ENCODE measurements at regions not wholly inside any gene's neighbourhood (a gene's known extent, or its start where the extent isn't known, plus 50 kb on each side); places are given as distances from the start of the nearest gene placed in this dataset.

DNA sequence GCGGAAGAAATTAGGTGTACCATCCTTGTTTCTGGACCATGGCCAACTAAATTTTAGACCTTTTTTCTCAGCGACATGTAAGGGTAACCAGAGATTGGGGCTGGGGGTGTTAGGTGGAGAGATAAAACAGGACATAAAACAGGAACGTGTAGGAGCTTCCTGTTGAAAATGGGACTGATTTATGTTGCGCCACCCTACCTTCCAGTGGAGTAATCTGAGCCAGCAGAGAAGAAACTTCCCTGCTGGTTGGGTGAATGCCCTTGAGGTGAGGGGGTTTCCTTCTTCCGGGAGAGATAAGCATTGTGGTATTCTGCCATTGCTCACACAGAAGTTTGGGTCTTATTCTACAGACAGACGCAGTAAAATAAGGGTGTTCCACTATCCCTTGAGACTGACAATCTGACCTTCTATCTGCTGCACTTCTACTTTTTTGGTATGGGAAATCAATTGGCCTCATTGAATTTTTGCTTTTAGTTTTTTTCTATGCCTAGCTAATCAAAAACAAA lies 417.6 kb downstream of the PCNX1 start:
- Histone ChIP-seq H3K4me3 (no peak overlapping the region), H3K27ac (no peak overlapping the region), H3K27me3 (replicated peaks; ENCODE audit: insufficient read depth) (no peaks in the 10 kb centered on the region), H3K9me3 (no peaks in the 10 kb centered on the region), H3K36me3 (no peaks in the 10 kb centered on the region), H3K4me1 (replicated peaks) (no peaks in the 10 kb centered on the region)
- intact Hi-C loops (cut with DNase I), result loop anchor here (5.0 to 10.0 kb wide), 4 partner anchors 32 to 362 kb away; no protein-coding TSS in a partner anchor
- WGBS, result 63% methylated on average over 6 of the region's 6 CpGs
- no peak for DNase-seq (ENCODE audit: low spot score)
- TF ChIP-seq POLR2A (IDR thresholded peaks at IDR 0.05), result no peak
- TF ChIP-seq, protein P1, sequence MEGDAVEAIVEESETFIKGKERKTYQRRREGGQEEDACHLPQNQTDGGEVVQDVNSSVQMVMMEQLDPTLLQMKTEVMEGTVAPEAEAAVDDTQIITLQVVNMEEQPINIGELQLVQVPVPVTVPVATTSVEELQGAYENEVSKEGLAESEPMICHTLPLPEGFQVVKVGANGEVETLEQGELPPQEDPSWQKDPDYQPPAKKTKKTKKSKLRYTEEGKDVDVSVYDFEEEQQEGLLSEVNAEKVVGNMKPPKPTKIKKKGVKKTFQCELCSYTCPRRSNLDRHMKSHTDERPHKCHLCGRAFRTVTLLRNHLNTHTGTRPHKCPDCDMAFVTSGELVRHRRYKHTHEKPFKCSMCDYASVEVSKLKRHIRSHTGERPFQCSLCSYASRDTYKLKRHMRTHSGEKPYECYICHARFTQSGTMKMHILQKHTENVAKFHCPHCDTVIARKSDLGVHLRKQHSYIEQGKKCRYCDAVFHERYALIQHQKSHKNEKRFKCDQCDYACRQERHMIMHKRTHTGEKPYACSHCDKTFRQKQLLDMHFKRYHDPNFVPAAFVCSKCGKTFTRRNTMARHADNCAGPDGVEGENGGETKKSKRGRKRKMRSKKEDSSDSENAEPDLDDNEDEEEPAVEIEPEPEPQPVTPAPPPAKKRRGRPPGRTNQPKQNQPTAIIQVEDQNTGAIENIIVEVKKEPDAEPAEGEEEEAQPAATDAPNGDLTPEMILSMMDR (IDR thresholded peaks at IDR 0.05), result no peak
- TF ChIP-seq POLR2AphosphoS5 (IDR thresholded peaks at IDR 0.05), result no peak

DNA sequence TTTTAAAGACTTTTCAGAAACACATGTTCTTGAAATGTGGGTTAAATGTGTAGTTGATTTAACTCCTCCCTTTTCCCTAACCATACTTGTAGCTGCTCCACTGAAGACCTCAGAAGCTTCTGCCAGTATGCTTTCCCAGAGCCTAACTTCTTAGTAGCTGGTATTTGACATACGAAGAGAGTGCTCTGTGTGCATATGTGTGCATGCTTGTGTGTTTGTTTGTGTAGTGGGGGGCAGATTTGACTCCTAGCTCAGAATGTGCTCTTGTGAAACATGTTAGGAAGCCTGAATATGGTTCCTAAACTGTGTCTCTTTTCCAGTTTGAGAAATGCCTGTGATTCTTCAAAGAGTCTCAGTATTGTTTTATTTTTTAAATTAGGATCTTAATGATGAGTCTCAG lies 420.4 kb downstream of the PCNX1 start:
- intact Hi-C loops (cut with DNase I), result loop anchor here (10.0 kb wide), 1 partner anchor 257 kb away; no protein-coding TSS in a partner anchor
- WGBS, result 72% methylated on average over 1 of the region's 1 CpG
- TF ChIP-seq POLR2AphosphoS5 (IDR thresholded peaks at IDR 0.05), result no peak
- TF ChIP-seq, protein P1 (IDR thresholded peaks at IDR 0.05), result no peak
- TF ChIP-seq POLR2A (IDR thresholded peaks at IDR 0.05), result no peak
- no peaks in the 10 kb centered on the region for H3K9me3 ChIP-seq
- no peaks in the 10 kb centered on the region for H3K36me3 ChIP-seq
- H3K27me3 ChIP-seq (replicated peaks; ENCODE audit: insufficient read depth), result no peaks in the 10 kb centered on the region
- H3K27ac ChIP-seq, result no peak overlapping the region
- H3K4me3 ChIP-seq, result no peak overlapping the region
- no peak for DNase-seq (ENCODE audit: low spot score)
- H3K4me1 ChIP-seq (replicated peaks), result no peaks in the 10 kb centered on the region

DNA sequence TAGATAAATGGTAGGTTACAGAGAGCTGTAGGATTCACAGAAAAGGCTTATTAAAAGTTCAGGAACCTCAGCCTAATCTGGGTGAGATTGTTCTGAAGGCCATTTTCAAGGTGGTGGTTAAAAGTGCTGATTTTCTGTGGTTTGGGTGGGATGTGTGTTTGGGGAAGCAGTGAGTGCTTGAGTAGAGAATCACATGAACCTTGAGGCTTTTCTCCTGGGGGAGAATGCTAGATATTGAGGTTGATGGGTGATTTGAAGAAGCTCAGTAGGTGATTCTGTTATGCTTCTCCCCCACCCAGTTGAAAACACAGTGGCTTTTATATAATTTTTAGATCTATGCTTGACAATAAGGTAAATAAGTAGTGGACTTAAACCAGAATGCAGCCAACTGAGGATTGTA lies 420.9 kb downstream of the PCNX1 start:
- H3K36me3 ChIP-seq, result no peaks in the 10 kb centered on the region
- no peak for TF ChIP-seq POLR2A (IDR thresholded peaks at IDR 0.05)
- TF ChIP-seq, protein P1 (IDR thresholded peaks at IDR 0.05), result no peak
- no peak for TF ChIP-seq POLR2AphosphoS5 (IDR thresholded peaks at IDR 0.05)

DNA sequence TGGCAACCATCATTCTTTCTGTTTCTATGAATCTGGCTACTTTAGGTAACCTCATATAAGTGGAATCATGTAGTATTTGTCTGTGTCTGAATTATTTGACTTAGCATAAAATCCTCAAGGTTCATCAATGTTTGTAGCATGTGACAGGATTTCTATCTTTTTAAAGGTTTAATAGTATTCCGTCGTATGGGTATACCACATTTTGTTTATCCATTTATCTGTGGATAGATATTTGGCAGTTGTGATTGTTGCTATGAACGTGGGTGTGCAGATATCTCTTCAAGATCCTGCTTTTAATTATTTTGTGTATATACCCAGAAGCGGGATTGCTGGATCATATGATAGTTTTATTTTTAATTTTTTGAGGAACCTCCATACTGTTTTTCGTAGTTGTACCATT lies 421.7 kb downstream of the PCNX1 start:
- no peak for DNase-seq (ENCODE audit: low spot score)
- no peaks in the 10 kb centered on the region for H3K27me3 ChIP-seq (replicated peaks; ENCODE audit: insufficient read depth)
- no peak overlapping the region for H3K27ac ChIP-seq
- H3K4me3 ChIP-seq, result no peak overlapping the region
- WGBS, result 93% methylated on average over 5 of the region's 5 CpGs
- TF ChIP-seq POLR2A (IDR thresholded peaks at IDR 0.05) (no peak), POLR2AphosphoS5 (IDR thresholded peaks at IDR 0.05) (no peak)
- TF ChIP-seq, protein P1 (IDR thresholded peaks at IDR 0.05), result no peak
- intact Hi-C loops (cut with DNase I), result loop anchor here (10.0 kb wide), 1 partner anchor 256 kb away; no protein-coding TSS in a partner anchor
- no peaks in the 10 kb centered on the region for H3K9me3 ChIP-seq
- no peaks in the 10 kb centered on the region for H3K4me1 ChIP-seq (replicated peaks)
- no peaks in the 10 kb centered on the region for H3K36me3 ChIP-seq

More for the DNA sequence above, 420.9 kb downstream of the PCNX1 start:
- Histone ChIP-seq H3K4me1 (replicated peaks) (no peaks in the 10 kb centered on the region), H3K9me3 (no peaks in the 10 kb centered on the region), H3K4me3 (no peak overlapping the region), H3K27ac (no peak overlapping the region), H3K27me3 (replicated peaks; ENCODE audit: insufficient read depth) (no peaks in the 10 kb centered on the region)
- intact Hi-C loops (cut with DNase I), result loop anchor here (10.0 kb wide), 1 partner anchor 257 kb away; no protein-coding TSS in a partner anchor
- DNase-seq (ENCODE audit: low spot score), result no peak

DNA sequence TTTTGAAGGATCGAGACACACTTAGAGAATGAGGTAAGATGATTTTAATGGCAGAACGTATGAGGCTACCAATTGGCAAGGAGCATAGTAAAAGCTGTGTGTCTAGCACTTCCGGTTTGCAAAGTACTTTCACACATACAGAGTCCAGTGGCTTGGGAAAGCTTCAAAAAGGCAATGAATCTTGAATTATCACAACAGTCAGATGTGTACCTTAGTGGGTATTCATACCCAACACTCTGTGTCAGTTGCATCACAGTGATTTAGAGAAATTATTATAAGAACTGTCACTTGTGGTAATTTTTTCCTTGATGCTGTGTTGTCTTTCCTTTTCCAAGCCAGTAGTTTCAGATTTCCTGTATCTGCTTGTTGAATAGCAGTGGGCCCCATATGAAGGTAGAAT lies 424.1 kb downstream of the PCNX1 start:
- Histone ChIP-seq H3K4me1 (replicated peaks) (no peaks in the 10 kb centered on the region), H3K36me3 (no peaks in the 10 kb centered on the region), H3K27me3 (replicated peaks; ENCODE audit: insufficient read depth) (no peaks in the 10 kb centered on the region), H3K9me3 (no peaks in the 10 kb centered on the region), H3K4me3 (no peak overlapping the region), H3K27ac (no peak overlapping the region)
- 74% methylated on average over 3 of the region's 3 CpGs for WGBS
- no peak for DNase-seq (ENCODE audit: low spot score)
- intact Hi-C loops (cut with DNase I), result no loop called here
- TF ChIP-seq, protein P1 (IDR thresholded peaks at IDR 0.05), result no peak
- no peak for TF ChIP-seq POLR2A (IDR thresholded peaks at IDR 0.05)
- TF ChIP-seq POLR2AphosphoS5 (IDR thresholded peaks at IDR 0.05), result no peak

All from prostate gland (tissue), 2 donors.